GM18517 (cell line): ENCODE measurements at regions not wholly inside any gene's neighbourhood (a gene's known extent, or its start where the extent isn't known, plus 50 kb on each side); places are given as distances from the start of the nearest gene placed in this dataset.
"Not testable (repeated sequence)": the region's sequence is repeated elsewhere in the genome, so short reads cannot be mapped to it uniquely, and the experiment has no call there.

Experiments used
- ATAC-seq: cut with Tn5 transposase; IDR thresholded peaks from one replicate; pipeline ENCODE4 v1.9.1; 2021; ENCODE audit warnings: mild to moderate bottlenecking, moderate library complexity; ENCODE audit not compliant: unreplicated experiment

GRCh38 chr1:104018922-104019674 is 269.4 kb downstream of the AMY1C start:
- no peak for ATAC-seq

GRCh38 chr1:104019675-104020049 is 270.0 kb downstream of the AMY1C start:
- ATAC-seq, result no peak

GRCh38 chr1:104028416-104029035 is 278.8 kb downstream of the AMY1C start:
- no peak for ATAC-seq

GRCh38 chr1:104029456-104029970 is 279.8 kb downstream of the AMY1C start:
- no peak for ATAC-seq

- no peak for ATAC-seq
Measured at GRCh38 chr1:104056786-104057185, 307.1 kb downstream of the AMY1C start.

GRCh38 chr1:104057219-104057898 is 307.7 kb downstream of the AMY1C start:
- not testable (repeated sequence) for ATAC-seq

- ATAC-seq, result not testable (repeated sequence)
Measured at GRCh38 chr1:104061637-104062036, 311.9 kb downstream of the AMY1C start.

- no peak for ATAC-seq
Measured at GRCh38 chr1:104064399-104064798, 314.7 kb downstream of the AMY1C start.

GRCh38 chr1:104072915-104073371 is 323.2 kb downstream of the AMY1C start:
- ATAC-seq, result no peak

GRCh38 chr1:104073463-104073902 is 323.8 kb downstream of the AMY1C start:
- ATAC-seq, result no peak

- ATAC-seq, result no peak
Measured at GRCh38 chr1:104082221-104082620, 332.5 kb downstream of the AMY1C start.

GRCh38 chr1:104084380-104084779 is 334.7 kb downstream of the AMY1C start:
- ATAC-seq, result no peak

- no peak for ATAC-seq
Measured at GRCh38 chr1:104092698-104093097, 343.0 kb downstream of the AMY1C start.

GRCh38 chr1:104098837-104099236 is 349.1 kb downstream of the AMY1C start:
- no peak for ATAC-seq

- ATAC-seq, result no peak
Measured at GRCh38 chr1:104100115-104100514, 350.4 kb downstream of the AMY1C start.

- ATAC-seq, result no peak
Measured at GRCh38 chr1:104105465-104105864, 355.8 kb downstream of the AMY1C start.

- no peak for ATAC-seq
Measured at GRCh38 chr1:104120525-104120924, 370.8 kb downstream of the AMY1C start.

- ATAC-seq, result no peak
Measured at GRCh38 chr1:104121271-104121670, 371.6 kb downstream of the AMY1C start.

- no peak for ATAC-seq
Measured at GRCh38 chr1:104125266-104125665, 375.6 kb downstream of the AMY1C start.

GRCh38 chr1:104125970-104126369 is 376.3 kb downstream of the AMY1C start:
- no peak for ATAC-seq

- ATAC-seq, result peak; percentile 66
Measured at GRCh38 chr1:104132382-104132973, 382.8 kb downstream of the AMY1C start.
